ENCODE measurements at regions not wholly inside any gene's neighbourhood (a gene's known extent, or its start where the extent isn't known, plus 50 kb on each side); places are given as distances from the start of the nearest gene placed in this dataset.

DNA sequence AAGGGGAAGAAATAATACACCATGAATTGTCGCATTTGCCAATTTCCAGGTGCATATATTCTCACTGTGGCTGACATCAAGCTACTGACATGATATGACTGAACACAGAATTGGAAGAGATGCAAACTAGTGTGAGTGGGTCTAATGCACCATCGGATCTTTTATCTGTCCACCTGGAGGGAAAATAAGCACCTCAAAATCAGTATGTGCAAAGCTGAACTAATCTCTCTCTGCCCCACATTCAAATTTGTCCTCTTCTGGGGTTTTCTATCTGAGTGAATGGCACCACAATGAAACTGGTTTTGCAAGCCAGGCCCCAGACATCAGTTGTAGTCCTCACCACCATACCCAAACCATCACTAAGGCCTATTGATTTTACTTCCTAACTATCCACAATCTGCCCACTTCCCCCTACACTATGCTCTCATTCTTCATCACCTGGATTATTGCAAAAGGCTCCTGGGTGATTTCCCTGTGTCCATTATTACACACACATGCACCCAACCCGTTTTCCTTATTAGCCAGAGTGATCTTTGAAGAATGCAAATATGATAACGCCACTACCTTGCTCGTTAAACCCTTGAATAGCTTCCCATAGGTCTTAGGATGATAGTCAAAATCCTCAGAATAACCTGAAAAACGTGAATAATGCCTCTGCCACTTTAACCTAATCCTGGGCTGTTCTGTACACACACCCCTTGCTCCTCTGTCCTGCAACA is 159.0 kb upstream of the GMDS start:
- H3K9me3 Mint-ChIP-seq = peaks cover 4% of the 10 kb centered on the region
- peak; percentile 42 for ATAC-seq (replicated peaks)
- no peaks in the 10 kb centered on the region for H3K4me1 Mint-ChIP-seq
- H3K36me3 Mint-ChIP-seq (ENCODE audit: low read depth) = no peaks in the 10 kb centered on the region
- H3K27ac Mint-ChIP-seq = no peak overlapping the region
- H3K27me3 Mint-ChIP-seq = no peaks in the 10 kb centered on the region
- H3K4me3 Mint-ChIP-seq = no peak overlapping the region

DNA sequence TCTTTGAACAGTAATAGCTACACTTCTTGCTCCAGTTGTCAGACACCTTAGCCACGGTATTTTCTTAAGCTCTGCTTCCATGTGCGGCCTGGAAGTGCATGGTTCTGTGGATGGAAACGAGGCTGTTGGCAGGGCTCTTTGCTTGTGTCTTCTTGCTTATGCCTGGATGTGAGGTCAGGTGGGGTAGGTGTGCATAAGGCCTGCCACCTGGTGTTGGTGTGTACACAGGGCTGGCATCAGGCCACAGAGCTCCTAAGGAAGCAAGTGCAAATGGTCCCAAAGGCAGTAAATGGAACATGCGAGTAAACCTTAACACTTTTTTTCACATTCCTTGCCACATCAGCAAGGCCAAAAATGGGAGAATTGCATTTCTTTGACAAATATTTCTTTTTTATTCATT is 158.1 kb upstream of the GMDS start:
- Mint-ChIP-seq H3K36me3 (ENCODE audit: low read depth) (no peaks in the 10 kb centered on the region), H3K4me3 (no peak overlapping the region), H3K4me1 (no peaks in the 10 kb centered on the region), H3K27me3 (no peaks in the 10 kb centered on the region), H3K27ac (no peak overlapping the region), H3K9me3 (peaks cover 4% of the 10 kb centered on the region)
- no peak for ATAC-seq (replicated peaks)

DNA sequence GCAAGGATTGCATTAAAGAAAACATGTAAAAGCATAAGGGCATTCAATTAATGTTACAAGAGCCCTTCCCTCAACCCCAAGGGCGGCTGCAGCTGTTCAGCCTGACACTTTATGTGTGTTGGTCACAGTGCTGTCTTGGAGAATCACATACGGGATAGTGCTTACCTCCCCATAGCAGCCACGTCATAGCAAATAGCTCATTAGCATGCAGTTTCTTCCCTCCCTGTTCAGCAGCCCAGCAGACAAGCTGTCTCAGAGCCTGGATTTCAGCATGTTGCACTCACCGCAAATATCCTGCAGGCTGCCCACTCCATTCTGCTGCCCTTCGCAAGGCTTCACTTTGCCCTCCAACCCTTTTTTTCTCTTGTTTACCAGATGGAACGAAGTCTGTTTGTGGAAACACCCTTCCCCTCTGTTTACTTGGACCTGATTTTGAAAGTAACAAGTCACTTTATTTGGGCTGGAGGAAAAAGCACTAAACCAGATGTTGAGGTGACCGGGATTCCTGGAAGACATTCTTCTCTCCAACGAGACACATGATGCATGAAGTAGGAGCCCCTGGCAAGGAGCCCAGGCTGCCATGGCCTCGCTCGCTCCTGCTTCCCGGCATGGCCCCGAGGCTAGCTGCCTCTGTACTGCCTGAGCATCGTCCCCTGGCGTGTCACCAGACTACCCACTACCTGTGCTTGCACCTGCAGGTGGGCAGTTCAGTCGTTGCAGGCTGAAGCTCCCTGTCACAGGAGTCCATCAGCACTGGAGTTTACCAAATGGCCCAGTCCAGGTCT is 151.6 kb upstream of the GMDS start:
- peaks cover 8% of the 10 kb centered on the region for H3K9me3 Mint-ChIP-seq
- H3K36me3 Mint-ChIP-seq (ENCODE audit: low read depth) = no peaks in the 10 kb centered on the region
- no peak overlapping the region for H3K27ac Mint-ChIP-seq
- no peak overlapping the region for H3K4me3 Mint-ChIP-seq
- ATAC-seq (replicated peaks) = no peak
- no peaks in the 10 kb centered on the region for H3K27me3 Mint-ChIP-seq
- no peaks in the 10 kb centered on the region for H3K4me1 Mint-ChIP-seq

DNA sequence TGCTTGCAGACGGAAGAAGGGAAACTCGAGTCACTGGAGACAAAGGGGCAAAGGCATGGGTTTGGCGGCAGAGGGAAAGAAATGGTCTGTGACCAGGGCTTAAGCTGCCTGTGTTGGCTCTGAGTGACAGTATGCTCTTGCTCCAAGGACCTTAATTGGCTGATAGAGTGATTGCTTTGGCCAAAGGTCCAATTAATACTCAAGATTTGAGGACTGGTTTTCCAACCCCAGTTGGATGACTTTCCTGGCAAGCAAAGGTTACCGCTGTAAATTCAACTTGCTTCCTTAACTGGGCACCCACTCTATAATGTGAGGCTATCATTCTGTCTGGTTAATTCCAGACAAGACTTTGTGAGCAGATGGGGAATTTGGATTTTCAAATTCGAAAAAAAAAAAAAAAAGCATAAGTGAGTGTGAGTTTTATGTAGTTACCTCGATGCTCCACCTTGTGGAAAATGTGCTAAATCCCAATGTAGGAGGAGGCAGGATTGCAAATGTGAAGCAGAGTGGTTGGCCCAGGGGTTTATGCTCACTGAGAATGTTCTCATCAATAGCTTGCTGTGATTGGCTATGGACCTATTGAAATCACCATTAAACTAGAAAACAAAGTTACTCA is 150.7 kb upstream of the GMDS start:
- no peak for ATAC-seq (replicated peaks)
- no peaks in the 10 kb centered on the region for H3K36me3 Mint-ChIP-seq (ENCODE audit: low read depth)
- no peak overlapping the region for H3K4me3 Mint-ChIP-seq
- H3K4me1 Mint-ChIP-seq = no peaks in the 10 kb centered on the region
- H3K9me3 Mint-ChIP-seq = peaks cover 8% of the 10 kb centered on the region
- no peak overlapping the region for H3K27ac Mint-ChIP-seq
- no peaks in the 10 kb centered on the region for H3K27me3 Mint-ChIP-seq

DNA sequence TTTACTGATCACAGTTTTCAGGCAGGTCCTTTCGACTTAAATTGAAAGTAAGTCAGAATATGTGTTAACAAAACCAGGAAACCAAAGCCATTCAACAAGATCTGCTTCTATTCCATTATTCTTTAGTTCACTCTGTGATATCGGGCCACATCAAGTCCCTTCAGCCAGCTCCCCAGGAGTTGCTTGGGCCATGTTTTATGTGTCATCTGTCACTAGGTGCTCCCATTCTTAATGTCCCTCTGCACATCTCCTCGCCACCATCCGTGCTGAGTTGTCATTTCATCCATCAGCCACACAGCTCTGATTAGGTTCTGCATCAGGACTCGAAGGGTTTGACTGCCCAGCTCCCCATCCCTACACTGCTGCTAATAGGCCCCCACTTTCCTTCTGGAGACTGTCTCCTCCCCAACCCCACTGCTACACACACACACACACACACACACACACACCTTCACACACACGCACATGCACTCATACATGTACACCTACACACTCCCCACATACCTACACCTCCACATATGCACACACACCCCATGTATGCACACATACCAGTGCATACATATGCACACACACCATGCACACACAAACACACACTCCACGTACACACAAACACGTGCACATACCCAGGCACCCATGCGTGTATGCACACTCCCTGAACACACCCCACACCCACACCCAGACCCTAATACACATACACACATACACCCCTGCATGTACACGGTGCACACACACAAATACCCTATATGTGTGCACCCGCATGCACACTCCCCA is 143.3 kb upstream of the GMDS start:
- Mint-ChIP-seq H3K4me3 (no peak overlapping the region), H3K36me3 (ENCODE audit: low read depth) (no peaks in the 10 kb centered on the region), H3K27ac (no peak overlapping the region), H3K9me3 (peaks cover 8% of the 10 kb centered on the region), H3K4me1 (peaks cover 5% of the 10 kb centered on the region), H3K27me3 (no peaks in the 10 kb centered on the region)
- no peak for ATAC-seq (replicated peaks)

DNA sequence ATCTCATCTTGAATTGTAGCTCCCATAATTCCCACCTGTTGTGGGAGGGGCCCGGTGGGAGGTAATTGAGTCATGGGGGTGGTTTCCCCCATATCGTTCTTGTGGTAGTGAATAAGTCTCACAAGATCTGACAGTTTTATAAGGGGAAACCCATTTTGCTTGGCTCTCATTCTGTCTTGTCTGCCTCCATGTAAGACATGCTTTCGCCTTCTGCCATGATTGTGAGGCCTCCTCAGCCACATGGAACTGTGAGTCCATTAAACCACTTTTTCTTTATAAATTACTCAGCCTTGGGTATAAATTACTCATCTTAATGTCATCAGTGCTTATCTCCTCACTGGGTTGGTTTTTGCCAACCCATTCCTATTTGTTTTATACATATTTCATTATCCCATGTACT is 142.0 kb upstream of the GMDS start:
- no peaks in the 10 kb centered on the region for H3K27me3 Mint-ChIP-seq
- H3K4me3 Mint-ChIP-seq = no peak overlapping the region
- no peaks in the 10 kb centered on the region for H3K36me3 Mint-ChIP-seq (ENCODE audit: low read depth)
- peaks cover 5% of the 10 kb centered on the region for H3K4me1 Mint-ChIP-seq
- H3K27ac Mint-ChIP-seq = no peak overlapping the region
- ATAC-seq (replicated peaks) = peak; percentile 88
- peaks cover 8% of the 10 kb centered on the region for H3K9me3 Mint-ChIP-seq

DNA sequence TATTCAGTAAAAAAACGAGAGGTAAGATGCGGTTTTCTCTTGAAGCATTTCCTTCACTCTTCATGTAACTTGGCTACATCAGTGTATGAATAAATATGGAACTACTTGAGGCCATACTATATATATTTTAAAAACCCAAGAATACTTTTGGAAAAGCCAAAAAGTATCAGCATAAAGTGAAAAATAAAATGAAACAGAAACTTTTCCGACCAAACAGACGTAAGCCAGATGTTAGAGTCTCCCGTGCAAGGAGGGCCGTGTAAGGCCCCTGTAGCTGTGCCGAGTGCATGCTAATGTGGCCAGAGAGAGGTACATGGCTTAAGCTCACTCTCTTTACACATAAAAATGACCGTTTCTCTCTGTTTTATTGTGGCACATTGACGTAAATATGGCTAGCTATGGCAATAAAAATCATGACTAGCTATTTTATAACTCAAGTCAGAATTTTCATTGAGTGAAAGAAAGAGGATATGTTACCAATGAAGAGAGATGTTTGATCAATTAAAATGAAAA is 140.1 kb upstream of the GMDS start:
- ATAC-seq (replicated peaks) = no peak
- peaks cover 8% of the 10 kb centered on the region for H3K9me3 Mint-ChIP-seq

DNA sequence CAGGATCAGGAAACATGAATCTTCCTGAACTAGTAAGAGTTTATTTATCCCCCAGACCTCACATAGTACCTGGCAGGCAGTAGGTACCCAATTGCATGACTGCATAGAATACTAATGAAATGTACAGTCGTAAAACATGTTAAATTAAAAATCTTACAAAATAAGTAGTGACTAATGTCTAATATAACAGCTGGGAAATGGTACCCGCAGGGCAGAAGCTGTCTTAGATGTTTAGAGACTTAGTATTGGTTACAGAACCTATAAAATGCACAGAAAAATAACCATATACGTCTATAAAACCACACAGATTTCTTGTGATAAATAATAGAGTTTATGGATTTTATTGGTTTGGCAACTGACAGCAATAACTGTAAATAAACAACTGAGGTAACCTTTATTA is 139.1 kb upstream of the GMDS start:
- no peak overlapping the region for H3K27ac Mint-ChIP-seq
- H3K9me3 Mint-ChIP-seq = peaks cover 8% of the 10 kb centered on the region
- no peaks in the 10 kb centered on the region for H3K36me3 Mint-ChIP-seq (ENCODE audit: low read depth)
- H3K27me3 Mint-ChIP-seq = no peaks in the 10 kb centered on the region
- ATAC-seq (replicated peaks) = no peak
- peaks cover 5% of the 10 kb centered on the region for H3K4me1 Mint-ChIP-seq
- H3K4me3 Mint-ChIP-seq = no peak overlapping the region

More for the DNA sequence above, 140.1 kb upstream of the GMDS start:
- H3K27me3 Mint-ChIP-seq = no peaks in the 10 kb centered on the region
- no peak overlapping the region for H3K27ac Mint-ChIP-seq
- peaks cover 5% of the 10 kb centered on the region for H3K4me1 Mint-ChIP-seq
- no peaks in the 10 kb centered on the region for H3K36me3 Mint-ChIP-seq (ENCODE audit: low read depth)
- H3K4me3 Mint-ChIP-seq = no peak overlapping the region

DNA sequence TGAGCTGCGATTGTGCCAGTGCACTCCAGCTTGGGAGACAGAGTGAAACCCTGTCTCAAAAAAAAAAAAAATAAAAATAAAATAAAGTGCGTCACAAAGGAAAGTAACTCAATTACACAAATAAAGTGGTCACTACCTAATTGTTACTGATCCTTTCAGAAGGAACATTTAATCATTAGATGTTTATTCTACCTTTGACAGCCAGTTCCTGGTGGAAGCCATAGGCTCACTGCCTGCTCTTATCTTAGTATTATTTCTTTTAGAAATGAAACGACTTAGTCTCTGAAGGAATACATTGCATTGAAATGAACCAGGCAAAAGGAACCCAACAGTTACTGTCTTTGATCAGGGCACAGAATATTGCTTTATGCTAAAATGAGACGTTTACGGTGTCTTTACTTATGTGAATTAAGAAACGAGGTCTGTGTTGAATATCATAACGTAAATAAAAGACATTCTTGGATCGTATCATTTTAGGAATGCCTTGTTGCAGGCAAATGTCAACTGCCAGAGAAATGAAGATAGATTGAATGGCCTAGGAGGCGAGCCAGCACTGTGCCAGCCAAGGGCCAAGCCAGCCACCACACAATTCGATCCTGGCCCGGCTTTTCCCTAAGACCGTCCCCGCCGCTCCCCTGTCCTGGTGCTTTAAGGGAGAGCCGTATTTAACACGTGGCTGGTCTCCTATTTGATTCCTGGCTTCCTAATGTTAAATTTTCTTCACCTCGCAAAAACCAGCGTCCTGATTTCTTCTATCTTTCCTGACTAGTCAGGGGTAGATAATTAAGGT is 136.7 kb upstream of the GMDS start:
- H3K4me1 Mint-ChIP-seq = peaks cover under 1% of the 10 kb centered on the region
- no peak overlapping the region for H3K27ac Mint-ChIP-seq
- H3K27me3 Mint-ChIP-seq = no peaks in the 10 kb centered on the region
- H3K9me3 Mint-ChIP-seq = peaks cover 4% of the 10 kb centered on the region
- no peaks in the 10 kb centered on the region for H3K36me3 Mint-ChIP-seq (ENCODE audit: low read depth)
- H3K4me3 Mint-ChIP-seq = no peak overlapping the region
- no peak for ATAC-seq (replicated peaks)

DNA sequence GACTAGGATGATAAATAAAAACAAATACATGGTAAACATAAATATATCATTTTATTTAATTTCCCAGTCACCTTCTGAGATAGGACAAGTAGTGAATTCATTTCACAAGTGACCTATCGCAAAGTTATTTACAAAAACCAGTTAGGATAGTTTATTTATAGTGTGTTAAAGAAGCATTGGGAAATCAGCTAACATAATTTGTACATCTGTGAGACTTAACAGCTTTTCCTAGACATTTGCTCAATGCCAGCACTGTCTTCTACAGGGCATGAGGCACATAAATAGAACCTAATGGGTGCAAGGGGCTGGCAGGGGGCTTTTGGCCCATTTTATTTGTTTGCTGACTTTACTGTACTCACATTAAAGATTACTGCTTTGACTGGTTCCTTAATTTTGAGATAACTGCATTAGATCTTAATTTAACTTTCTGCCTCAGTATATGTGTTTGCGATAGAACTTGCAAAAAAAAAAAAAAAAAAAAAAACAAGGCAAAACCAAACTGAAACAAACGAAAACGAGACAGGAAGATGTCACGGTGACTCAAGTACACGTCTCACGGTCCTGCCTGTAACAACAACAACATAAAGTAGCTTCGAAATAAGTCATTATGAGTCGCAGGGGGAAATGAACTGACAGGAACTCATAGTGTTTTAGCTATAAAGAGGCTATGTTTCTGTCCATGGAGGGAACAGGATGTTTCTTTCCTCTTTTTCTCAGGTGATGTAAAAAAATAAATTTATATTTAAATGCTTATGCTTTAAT is 133.7 kb upstream of the GMDS start:
- H3K36me3 Mint-ChIP-seq (ENCODE audit: low read depth) = no peaks in the 10 kb centered on the region
- H3K4me3 Mint-ChIP-seq = no peak overlapping the region
- ATAC-seq (replicated peaks) = peak; percentile 98
- H3K9me3 Mint-ChIP-seq = no peaks in the 10 kb centered on the region
- H3K4me1 Mint-ChIP-seq = no peaks in the 10 kb centered on the region
- peak overlapping the region; percentile 21 for H3K27ac Mint-ChIP-seq
- H3K27me3 Mint-ChIP-seq = no peaks in the 10 kb centered on the region

DNA sequence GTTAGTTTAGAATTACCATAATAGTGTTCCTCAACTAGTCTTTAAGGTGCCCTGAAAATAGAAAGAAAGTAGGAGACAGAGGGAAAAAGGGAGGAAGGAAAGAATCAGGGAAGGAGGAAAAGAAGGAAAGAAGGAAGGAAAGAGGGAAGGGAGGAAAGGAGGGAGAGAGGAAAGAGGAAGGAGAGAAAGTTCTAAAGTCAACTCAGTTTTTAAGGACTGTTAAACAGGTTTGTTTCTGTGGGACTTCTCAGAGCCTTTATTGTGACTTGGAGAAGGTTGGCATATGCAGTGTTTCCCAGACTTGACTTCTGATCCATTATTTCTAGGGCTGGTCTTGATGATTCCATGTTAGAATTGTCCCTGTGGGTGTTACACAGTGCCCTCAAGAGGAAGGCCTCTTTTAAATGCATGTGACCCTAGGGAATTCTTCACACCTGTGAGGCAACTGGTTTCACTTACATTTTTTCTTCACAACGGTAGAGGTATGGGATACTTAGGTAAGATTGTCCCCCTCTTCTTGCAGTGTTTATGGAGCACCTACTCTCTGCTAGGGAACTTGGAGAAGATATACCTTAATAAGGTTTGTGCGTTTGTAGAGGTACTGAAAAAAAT is 132.7 kb upstream of the GMDS start:
- Mint-ChIP-seq H3K27me3 (no peaks in the 10 kb centered on the region), H3K4me1 (no peaks in the 10 kb centered on the region), H3K27ac (no peak overlapping the region), H3K36me3 (ENCODE audit: low read depth) (no peaks in the 10 kb centered on the region), H3K4me3 (no peak overlapping the region), H3K9me3 (no peaks in the 10 kb centered on the region)
- no peak for ATAC-seq (replicated peaks)

DNA sequence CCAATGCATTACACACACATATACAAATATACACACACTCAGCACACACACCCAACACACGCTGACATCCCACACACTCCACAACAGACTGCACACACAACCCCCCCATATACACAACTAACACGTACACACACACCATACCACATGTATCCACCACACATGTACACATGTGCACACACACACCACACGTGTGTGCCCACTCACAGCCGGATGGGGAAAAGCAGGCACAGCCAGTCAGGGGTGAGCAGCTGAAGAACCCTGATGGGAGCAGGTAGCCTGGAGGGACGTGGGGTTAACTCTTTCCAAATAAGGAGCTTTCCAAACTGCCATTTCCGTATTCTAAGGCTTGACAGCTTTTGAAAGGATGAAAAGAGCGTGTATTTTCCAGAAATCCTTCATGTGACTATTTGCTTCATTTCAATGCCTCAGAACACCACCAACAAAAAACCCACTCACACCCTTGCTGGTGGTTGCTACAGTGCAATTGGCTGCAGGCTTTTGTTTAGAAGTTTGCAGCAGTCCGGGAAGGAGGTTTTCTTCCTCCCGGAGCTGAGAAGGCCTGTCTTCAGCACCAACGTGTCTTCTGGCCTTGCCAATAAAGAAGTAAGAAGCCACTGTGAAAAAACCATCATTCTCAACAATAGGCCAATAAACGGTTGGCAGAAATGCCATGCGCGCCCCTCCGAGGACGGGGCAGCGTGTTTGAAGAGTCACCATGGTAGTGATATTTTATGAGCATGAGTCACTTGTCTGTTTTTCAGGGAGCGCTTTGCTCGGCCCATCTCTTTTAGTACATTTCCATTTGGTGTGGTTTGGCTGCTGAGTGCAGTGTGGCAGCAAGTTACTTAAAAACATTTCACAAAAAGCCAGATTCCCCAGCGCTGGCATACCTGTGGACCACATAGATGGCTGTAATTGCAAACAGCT is 131.3 kb upstream of the GMDS start:
- Mint-ChIP-seq H3K36me3 (ENCODE audit: low read depth) (no peaks in the 10 kb centered on the region), H3K27me3 (no peaks in the 10 kb centered on the region), H3K4me3 (no peak overlapping the region), H3K27ac (no peak overlapping the region), H3K9me3 (no peaks in the 10 kb centered on the region), H3K4me1 (no peaks in the 10 kb centered on the region)
- ATAC-seq (replicated peaks) = no peak
